ENCODE measurements at regions not wholly inside any gene's neighbourhood (a gene's known extent, or its start where the extent isn't known, plus 50 kb on each side); places are given as distances from the start of the nearest gene placed in this dataset.

- TF ChIP-seq JUND (IDR thresholded peaks at IDR 0.05; ENCODE audit: low read depth, low read length), result no peak
- TF ChIP-seq PAX8 (IDR thresholded peaks at IDR 0.05), result no peak
- no peak for TF ChIP-seq RCOR1 (conservative IDR thresholded peaks at IDR 0.05; ENCODE audit: low read depth, low read length)
- TF ChIP-seq EZH2 (IDR thresholded peaks at IDR 0.05; ENCODE audit: borderline replicate concordance, control insufficient read depth, low read depth, low read length), result no peak
- TF ChIP-seq SRF (IDR thresholded peaks at IDR 0.05; ENCODE audit: low read depth in 2 of 2, low read length in 2 of 2), result no peak
- no peak for TF ChIP-seq ETV6 (conservative IDR thresholded peaks at IDR 0.05 in 1 of 2, IDR thresholded peaks at IDR 0.05 in 1 of 2; ENCODE audit: borderline replicate concordance in 1 of 2, low read depth in 1 of 2)
- TF ChIP-seq, protein P1, sequence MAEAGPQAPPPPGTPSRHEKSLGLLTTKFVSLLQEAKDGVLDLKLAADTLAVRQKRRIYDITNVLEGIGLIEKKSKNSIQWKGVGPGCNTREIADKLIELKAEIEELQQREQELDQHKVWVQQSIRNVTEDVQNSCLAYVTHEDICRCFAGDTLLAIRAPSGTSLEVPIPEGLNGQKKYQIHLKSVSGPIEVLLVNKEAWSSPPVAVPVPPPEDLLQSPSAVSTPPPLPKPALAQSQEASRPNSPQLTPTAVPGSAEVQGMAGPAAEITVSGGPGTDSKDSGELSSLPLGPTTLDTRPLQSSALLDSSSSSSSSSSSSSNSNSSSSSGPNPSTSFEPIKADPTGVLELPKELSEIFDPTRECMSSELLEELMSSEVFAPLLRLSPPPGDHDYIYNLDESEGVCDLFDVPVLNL (IDR thresholded peaks at IDR 0.05; ENCODE audit: low read depth, low read length), result no peak
- no peak for TF ChIP-seq SIN3A (IDR thresholded peaks at IDR 0.05; ENCODE audit: low read depth, low read length)
- TF ChIP-seq MAX (IDR thresholded peaks at IDR 0.05; ENCODE audit: low read depth, low read length), result no peak
- TF ChIP-seq NFXL1 (IDR thresholded peaks at IDR 0.05; ENCODE audit: borderline replicate concordance), result no peak
- TF ChIP-seq, protein P2, sequence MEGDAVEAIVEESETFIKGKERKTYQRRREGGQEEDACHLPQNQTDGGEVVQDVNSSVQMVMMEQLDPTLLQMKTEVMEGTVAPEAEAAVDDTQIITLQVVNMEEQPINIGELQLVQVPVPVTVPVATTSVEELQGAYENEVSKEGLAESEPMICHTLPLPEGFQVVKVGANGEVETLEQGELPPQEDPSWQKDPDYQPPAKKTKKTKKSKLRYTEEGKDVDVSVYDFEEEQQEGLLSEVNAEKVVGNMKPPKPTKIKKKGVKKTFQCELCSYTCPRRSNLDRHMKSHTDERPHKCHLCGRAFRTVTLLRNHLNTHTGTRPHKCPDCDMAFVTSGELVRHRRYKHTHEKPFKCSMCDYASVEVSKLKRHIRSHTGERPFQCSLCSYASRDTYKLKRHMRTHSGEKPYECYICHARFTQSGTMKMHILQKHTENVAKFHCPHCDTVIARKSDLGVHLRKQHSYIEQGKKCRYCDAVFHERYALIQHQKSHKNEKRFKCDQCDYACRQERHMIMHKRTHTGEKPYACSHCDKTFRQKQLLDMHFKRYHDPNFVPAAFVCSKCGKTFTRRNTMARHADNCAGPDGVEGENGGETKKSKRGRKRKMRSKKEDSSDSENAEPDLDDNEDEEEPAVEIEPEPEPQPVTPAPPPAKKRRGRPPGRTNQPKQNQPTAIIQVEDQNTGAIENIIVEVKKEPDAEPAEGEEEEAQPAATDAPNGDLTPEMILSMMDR (IDR thresholded peaks at IDR 0.05 in 2 of 3, conservative IDR thresholded peaks at IDR 0.05 in 1 of 3; ENCODE audit: control insufficient read depth in 2 of 3, extremely low read depth in 1 of 3, insufficient read depth in 1 of 3, low read depth in 3 of 3, low read length in 3 of 3), result no peak
- TF ChIP-seq JUNB (IDR thresholded peaks at IDR 0.05), result no peak
- TF ChIP-seq YBX1 (IDR thresholded peaks at IDR 0.05), result no peak
- no peak for TF ChIP-seq NR2C2 (IDR thresholded peaks at IDR 0.05; ENCODE audit: borderline replicate concordance, control insufficient read depth, insufficient read length, low read depth)
Measured at GRCh38 chr1:88451856-88452255, 232.2 kb upstream of the PKN2 start.

All from GM12878 (cell line).